ENCODE measurements at regions not wholly inside any gene's neighbourhood (a gene's known extent, or its start where the extent isn't known, plus 50 kb on each side); places are given as distances from the start of the nearest gene placed in this dataset.

DNA sequence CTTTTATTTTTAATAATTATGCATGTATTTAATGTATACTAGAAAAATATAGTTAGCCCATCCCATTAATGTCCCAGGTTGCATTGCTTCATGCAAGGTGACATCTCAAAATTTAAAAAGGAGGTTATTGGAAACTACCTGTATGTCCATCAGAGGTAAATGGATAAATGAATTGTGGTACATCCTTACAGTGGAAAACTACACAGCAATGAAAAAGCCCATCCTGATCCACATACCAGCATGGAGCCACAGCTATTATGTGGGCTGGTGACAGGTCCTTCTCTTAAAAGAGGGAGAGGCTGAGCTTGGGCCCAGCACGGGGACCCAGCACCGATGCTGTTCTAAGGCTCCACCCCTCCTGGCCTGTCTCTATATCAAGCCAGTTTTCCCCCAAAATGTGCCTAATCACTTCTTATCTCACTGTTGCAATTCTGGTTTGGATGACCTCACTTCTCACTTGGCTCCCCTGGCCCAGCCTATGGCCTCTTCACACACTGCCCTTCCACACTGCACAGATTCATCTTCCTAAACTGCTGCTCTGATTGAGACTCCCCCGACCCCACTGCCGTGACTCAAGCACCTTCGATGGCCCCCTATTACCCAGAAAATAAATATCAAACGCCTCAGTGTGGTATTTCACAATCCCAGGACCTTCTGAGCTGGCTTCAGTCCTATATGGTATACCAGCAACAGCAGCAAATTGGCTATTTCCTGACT, 97.1 kb upstream of the NCOR2 start:
- TF ChIP-seq, protein P1, sequence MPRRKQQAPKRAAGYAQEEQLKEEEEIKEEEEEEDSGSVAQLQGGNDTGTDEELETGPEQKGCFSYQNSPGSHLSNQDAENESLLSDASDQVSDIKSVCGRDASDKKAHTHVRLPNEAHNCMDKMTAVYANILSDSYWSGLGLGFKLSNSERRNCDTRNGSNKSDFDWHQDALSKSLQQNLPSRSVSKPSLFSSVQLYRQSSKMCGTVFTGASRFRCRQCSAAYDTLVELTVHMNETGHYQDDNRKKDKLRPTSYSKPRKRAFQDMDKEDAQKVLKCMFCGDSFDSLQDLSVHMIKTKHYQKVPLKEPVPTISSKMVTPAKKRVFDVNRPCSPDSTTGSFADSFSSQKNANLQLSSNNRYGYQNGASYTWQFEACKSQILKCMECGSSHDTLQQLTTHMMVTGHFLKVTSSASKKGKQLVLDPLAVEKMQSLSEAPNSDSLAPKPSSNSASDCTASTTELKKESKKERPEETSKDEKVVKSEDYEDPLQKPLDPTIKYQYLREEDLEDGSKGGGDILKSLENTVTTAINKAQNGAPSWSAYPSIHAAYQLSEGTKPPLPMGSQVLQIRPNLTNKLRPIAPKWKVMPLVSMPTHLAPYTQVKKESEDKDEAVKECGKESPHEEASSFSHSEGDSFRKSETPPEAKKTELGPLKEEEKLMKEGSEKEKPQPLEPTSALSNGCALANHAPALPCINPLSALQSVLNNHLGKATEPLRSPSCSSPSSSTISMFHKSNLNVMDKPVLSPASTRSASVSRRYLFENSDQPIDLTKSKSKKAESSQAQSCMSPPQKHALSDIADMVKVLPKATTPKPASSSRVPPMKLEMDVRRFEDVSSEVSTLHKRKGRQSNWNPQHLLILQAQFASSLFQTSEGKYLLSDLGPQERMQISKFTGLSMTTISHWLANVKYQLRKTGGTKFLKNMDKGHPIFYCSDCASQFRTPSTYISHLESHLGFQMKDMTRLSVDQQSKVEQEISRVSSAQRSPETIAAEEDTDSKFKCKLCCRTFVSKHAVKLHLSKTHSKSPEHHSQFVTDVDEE (CRISPR knock-in tag; IDR thresholded peaks at IDR 0.05): no peak
- TF ChIP-seq ARNTL (CRISPR knock-in tag; IDR thresholded peaks at IDR 0.05; ENCODE audit: borderline replicate concordance, low read depth): no peak

Data from SK-N-SH treated with all-trans-retinoic acid at 6 μM for 48 hours (cell line).